SK-N-MC (cell line): ENCODE measurements at regions not wholly inside any gene's neighbourhood (a gene's known extent, or its start where the extent isn't known, plus 50 kb on each side); places are given as distances from the start of the nearest gene placed in this dataset.

Experiments used
- FOXP2 ChIP-seq: optimal IDR thresholded peaks from 2 replicates; pipeline ENCODE3; 2011; ENCODE audit warnings: mild to moderate bottlenecking, moderate library complexity; ENCODE audit not compliant: insufficient read depth; ENCODE audit errors: extremely low read length, control extremely low read depth
- POLR2AphosphoS5 ChIP-seq: IDR thresholded peaks from 2 replicates; pipeline ENCODE4 v1.6.1; 2012; ENCODE audit warnings: mild to moderate bottlenecking, low read depth, low read length, borderline replicate concordance

GRCh38 chr4:33323393-33323792 is 2603.2 kb downstream of the PCDH7 start:
- no peak for TF ChIP-seq FOXP2
- no peak for TF ChIP-seq POLR2AphosphoS5
